ENCODE measurements at regions not wholly inside any gene's neighbourhood (a gene's known extent, or its start where the extent isn't known, plus 50 kb on each side); places are given as distances from the start of the nearest gene placed in this dataset.

DNA sequence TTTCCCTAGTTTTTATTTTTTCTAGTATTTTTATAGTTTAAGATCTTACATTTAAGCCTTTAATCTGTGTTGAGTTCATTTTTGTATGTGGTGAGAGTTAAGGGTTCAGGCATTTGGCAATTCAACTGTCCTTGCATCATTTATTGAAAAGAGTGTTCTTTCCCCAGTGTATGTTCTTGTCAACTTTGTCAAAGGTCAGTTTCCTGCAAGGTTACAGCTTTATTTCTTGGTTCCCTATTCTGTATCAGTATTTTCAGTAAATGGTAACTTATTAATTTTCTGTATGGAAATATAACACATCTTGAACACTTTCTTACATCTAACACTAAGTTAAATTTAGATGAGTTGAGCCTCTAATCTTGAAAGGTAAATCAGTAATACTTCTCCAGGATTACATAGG is 1770.1 kb downstream of the OTOL1 start:
- Histone ChIP-seq H3K4ac (ENCODE audit: low read depth in 1 of 2, low read length in 2 of 2) (no peak overlapping the region), H3K27me3 (ENCODE audit: control insufficient read depth in 1 of 2, insufficient read depth in 1 of 2, low read length in 2 of 2) (no peaks in the 10 kb centered on the region), H3K23ac (ENCODE audit: low read length in 2 of 2) (no peak overlapping the region), H3K9me3 (ENCODE audit: control insufficient read depth, low read length) (no peaks in the 10 kb centered on the region), H2AFZ (ENCODE audit: low read depth, low read length) (no peak overlapping the region), H3K9ac (ENCODE audit: low read length) (no peak overlapping the region), H3K4me2 (ENCODE audit: low read length, poor library complexity, severe bottlenecking) (no peak overlapping the region), H2BK15ac (ENCODE audit: low read depth, poor library complexity, severe bottlenecking) (no peak overlapping the region), H3K4me1 (ENCODE audit: control insufficient read depth, insufficient read depth, low read depth, low read length) (no peaks in the 10 kb centered on the region), H2BK5ac (ENCODE audit: low read depth, low read length, poor library complexity, severe bottlenecking) (no peak overlapping the region), H4K91ac (ENCODE audit: low read length) (no peak overlapping the region), H2BK12ac (ENCODE audit: low read length in 2 of 2) (no peak overlapping the region), H3K36me3 (ENCODE audit: control insufficient read depth in 1 of 2, insufficient read depth in 2 of 2, low read depth in 1 of 2, low read length in 2 of 2) (no peaks in the 10 kb centered on the region), H3K14ac (ENCODE audit: low read length in 2 of 2) (no peak overlapping the region), H3K79me1 (replicated peaks; ENCODE audit: low read length, poor library complexity, severe bottlenecking) (no peaks in the 10 kb centered on the region), H3K4me3 (ENCODE audit: insufficient read depth in 1 of 2, low read depth in 1 of 2, low read length in 2 of 2) (no peak overlapping the region), H4K8ac (ENCODE audit: low read length) (no peak overlapping the region), H2BK120ac (ENCODE audit: low read depth, low read length) (no peak overlapping the region), H3K18ac (ENCODE audit: low read depth in 1 of 2, low read length in 2 of 2) (no peak overlapping the region), H3K27ac (ENCODE audit: low read length, poor library complexity, severe bottlenecking) (no peak overlapping the region), H2AK5ac (ENCODE audit: low read length, severe bottlenecking) (no peak overlapping the region)
- DNase-seq: no peak

DNA sequence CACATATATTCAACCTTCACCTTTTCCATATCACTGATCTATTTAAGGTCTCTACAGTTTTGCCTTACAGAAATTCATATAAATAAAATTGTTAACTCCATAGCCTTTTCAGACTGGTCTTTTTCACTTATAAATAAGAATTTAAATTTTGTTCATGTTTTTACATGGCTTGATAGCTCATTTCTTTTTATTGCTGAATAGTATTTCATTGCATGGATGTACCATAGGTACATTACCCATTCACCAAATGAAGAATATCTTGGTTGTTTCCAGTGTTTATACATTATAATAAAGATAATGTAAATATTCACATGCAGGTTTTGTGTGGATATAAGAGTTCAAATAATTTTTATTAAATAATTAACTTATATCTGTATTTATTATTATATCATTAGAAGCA is 1765.0 kb downstream of the OTOL1 start:
- Histone ChIP-seq H3K9me3 (ENCODE audit: control insufficient read depth, low read length) (no peaks in the 10 kb centered on the region), H3K18ac (ENCODE audit: low read depth in 1 of 2, low read length in 2 of 2) (no peak overlapping the region), H3K4me2 (ENCODE audit: low read length, poor library complexity, severe bottlenecking) (no peak overlapping the region), H2AFZ (ENCODE audit: low read depth, low read length) (no peak overlapping the region), H3K4me1 (ENCODE audit: control insufficient read depth, insufficient read depth, low read depth, low read length) (no peaks in the 10 kb centered on the region), H2AK5ac (ENCODE audit: low read length, severe bottlenecking) (no peak overlapping the region), H3K23ac (ENCODE audit: low read length in 2 of 2) (no peak overlapping the region), H3K4me3 (ENCODE audit: insufficient read depth in 1 of 2, low read depth in 1 of 2, low read length in 2 of 2) (no peak overlapping the region), H2BK12ac (ENCODE audit: low read length in 2 of 2) (no peak overlapping the region), H3K4ac (ENCODE audit: low read depth in 1 of 2, low read length in 2 of 2) (no peak overlapping the region), H2BK15ac (ENCODE audit: low read depth, poor library complexity, severe bottlenecking) (no peak overlapping the region), H3K27me3 (ENCODE audit: control insufficient read depth in 1 of 2, insufficient read depth in 1 of 2, low read length in 2 of 2) (no peaks in the 10 kb centered on the region), H3K14ac (ENCODE audit: low read length in 2 of 2) (no peak overlapping the region), H3K9ac (ENCODE audit: low read length) (no peak overlapping the region), H2BK120ac (ENCODE audit: low read depth, low read length) (no peak overlapping the region), H3K79me1 (replicated peaks; ENCODE audit: low read length, poor library complexity, severe bottlenecking) (no peaks in the 10 kb centered on the region), H2BK5ac (ENCODE audit: low read depth, low read length, poor library complexity, severe bottlenecking) (no peak overlapping the region), H3K36me3 (ENCODE audit: control insufficient read depth in 1 of 2, insufficient read depth in 2 of 2, low read depth in 1 of 2, low read length in 2 of 2) (no peaks in the 10 kb centered on the region), H4K8ac (ENCODE audit: low read length) (no peak overlapping the region), H4K91ac (ENCODE audit: low read length) (no peak overlapping the region), H3K27ac (ENCODE audit: low read length, poor library complexity, severe bottlenecking) (no peak overlapping the region)
- DNase-seq: no peak

DNA sequence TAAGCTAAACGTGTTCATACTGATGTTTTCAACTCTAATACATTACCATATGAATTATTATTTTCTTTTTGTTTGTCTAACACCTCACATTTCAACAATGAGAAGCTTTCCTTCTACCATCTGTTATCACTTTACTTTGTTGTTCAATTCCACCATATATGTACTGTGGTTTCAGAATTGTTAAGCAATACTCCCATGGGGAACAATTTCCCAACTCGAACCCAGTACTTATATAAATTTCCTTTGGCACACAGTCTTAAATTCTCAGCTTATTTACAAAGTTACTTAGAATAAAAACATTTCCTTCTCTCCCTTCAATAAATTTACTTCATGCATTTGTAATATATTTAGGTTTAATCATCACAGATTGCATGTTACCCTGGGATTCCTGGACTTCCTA is 1764.4 kb downstream of the OTOL1 start:
- Histone ChIP-seq H2AK5ac (ENCODE audit: low read length, severe bottlenecking) (no peak overlapping the region), H2BK12ac (ENCODE audit: low read length in 2 of 2) (no peak overlapping the region), H3K79me1 (replicated peaks; ENCODE audit: low read length, poor library complexity, severe bottlenecking) (no peaks in the 10 kb centered on the region), H3K14ac (ENCODE audit: low read length in 2 of 2) (no peak overlapping the region), H2BK5ac (ENCODE audit: low read depth, low read length, poor library complexity, severe bottlenecking) (no peak overlapping the region), H3K4me1 (ENCODE audit: control insufficient read depth, insufficient read depth, low read depth, low read length) (no peaks in the 10 kb centered on the region), H4K8ac (ENCODE audit: low read length) (no peak overlapping the region), H3K4ac (ENCODE audit: low read depth in 1 of 2, low read length in 2 of 2) (no peak overlapping the region), H2BK15ac (ENCODE audit: low read depth, poor library complexity, severe bottlenecking) (no peak overlapping the region), H3K9ac (ENCODE audit: low read length) (no peak overlapping the region), H3K27ac (ENCODE audit: low read length, poor library complexity, severe bottlenecking) (no peak overlapping the region), H3K4me3 (ENCODE audit: insufficient read depth in 1 of 2, low read depth in 1 of 2, low read length in 2 of 2) (no peak overlapping the region), H3K23ac (ENCODE audit: low read length in 2 of 2) (no peak overlapping the region), H2AFZ (ENCODE audit: low read depth, low read length) (no peak overlapping the region), H3K4me2 (ENCODE audit: low read length, poor library complexity, severe bottlenecking) (no peak overlapping the region), H3K27me3 (ENCODE audit: control insufficient read depth in 1 of 2, insufficient read depth in 1 of 2, low read length in 2 of 2) (no peaks in the 10 kb centered on the region), H2BK120ac (ENCODE audit: low read depth, low read length) (no peak overlapping the region), H3K18ac (ENCODE audit: low read depth in 1 of 2, low read length in 2 of 2) (no peak overlapping the region), H3K9me3 (ENCODE audit: control insufficient read depth, low read length) (no peaks in the 10 kb centered on the region), H4K91ac (ENCODE audit: low read length) (no peak overlapping the region), H3K36me3 (ENCODE audit: control insufficient read depth in 1 of 2, insufficient read depth in 2 of 2, low read depth in 1 of 2, low read length in 2 of 2) (no peaks in the 10 kb centered on the region)
- WGBS: 80% methylated on average over 1 of the region's 2 CpGs
- DNase-seq: no peak

DNA sequence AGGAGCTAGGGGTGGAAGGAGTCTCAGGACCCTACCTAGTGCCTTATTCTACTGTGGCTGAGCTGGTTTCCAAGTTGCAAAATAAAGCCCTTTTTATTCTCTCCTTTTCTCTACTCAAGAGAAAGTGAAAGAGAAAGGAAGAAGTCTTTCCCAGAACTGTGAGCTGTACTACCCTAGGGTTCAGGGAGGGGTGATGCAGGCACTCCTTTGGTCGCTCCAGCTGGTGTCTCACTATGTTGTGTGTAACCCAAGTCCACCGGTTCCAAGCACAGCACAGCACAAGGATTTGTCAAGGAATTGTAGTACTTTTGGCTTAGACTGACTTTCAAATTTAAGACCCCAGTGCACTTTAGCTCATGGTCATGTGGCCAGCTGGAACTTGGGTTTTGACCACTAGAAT is 1721.7 kb downstream of the OTOL1 start:
- Histone ChIP-seq H3K4me1 (ENCODE audit: control insufficient read depth, insufficient read depth, low read depth, low read length) (no peaks in the 10 kb centered on the region), H2BK5ac (ENCODE audit: low read depth, low read length, poor library complexity, severe bottlenecking) (no peak overlapping the region), H2AK5ac (ENCODE audit: low read length, severe bottlenecking) (no peak overlapping the region), H2BK12ac (ENCODE audit: low read length in 2 of 2) (no peak overlapping the region), H3K18ac (ENCODE audit: low read depth in 1 of 2, low read length in 2 of 2) (no peak overlapping the region), H4K8ac (ENCODE audit: low read length) (no peak overlapping the region), H3K23ac (ENCODE audit: low read length in 2 of 2) (no peak overlapping the region), H3K4me3 (ENCODE audit: insufficient read depth in 1 of 2, low read depth in 1 of 2, low read length in 2 of 2) (no peak overlapping the region), H3K9ac (ENCODE audit: low read length) (no peak overlapping the region), H3K14ac (ENCODE audit: low read length in 2 of 2) (no peak overlapping the region), H3K36me3 (ENCODE audit: control insufficient read depth in 1 of 2, insufficient read depth in 2 of 2, low read depth in 1 of 2, low read length in 2 of 2) (no peaks in the 10 kb centered on the region), H2AFZ (ENCODE audit: low read depth, low read length) (no peak overlapping the region), H2BK15ac (ENCODE audit: low read depth, poor library complexity, severe bottlenecking) (no peak overlapping the region), H3K4me2 (ENCODE audit: low read length, poor library complexity, severe bottlenecking) (no peak overlapping the region), H3K79me1 (replicated peaks; ENCODE audit: low read length, poor library complexity, severe bottlenecking) (no peaks in the 10 kb centered on the region), H3K4ac (ENCODE audit: low read depth in 1 of 2, low read length in 2 of 2) (no peak overlapping the region), H3K27me3 (ENCODE audit: control insufficient read depth in 1 of 2, insufficient read depth in 1 of 2, low read length in 2 of 2) (no peaks in the 10 kb centered on the region), H2BK120ac (ENCODE audit: low read depth, low read length) (no peak overlapping the region), H3K27ac (ENCODE audit: low read length, poor library complexity, severe bottlenecking) (no peak overlapping the region), H4K91ac (ENCODE audit: low read length) (no peak overlapping the region), H3K9me3 (ENCODE audit: control insufficient read depth, low read length) (peaks cover 7% of the 10 kb centered on the region)
- no peak for DNase-seq
- 87% methylated on average over 1 of the region's 2 CpGs for WGBS

Measured in mesenchymal stem cell (in vitro differentiated cells and primary cell).